ENCODE measurements at regions not wholly inside any gene's neighbourhood (a gene's known extent, or its start where the extent isn't known, plus 50 kb on each side); places are given as distances from the start of the nearest gene placed in this dataset.

GRCh38 chr6:165200178-165200577 is 109.2 kb downstream of the C6orf118 start:
- ChIA-PET POLR2A (no interaction called here), CTCF (no interaction called here)
- TF ChIP-seq BHLHE40 (IDR thresholded peaks at IDR 0.05; ENCODE audit: borderline replicate concordance) (no peak), FOXM1 (IDR thresholded peaks at IDR 0.05; ENCODE audit: borderline replicate concordance) (no peak), CTBP1 (IDR thresholded peaks at IDR 0.05; ENCODE audit: borderline replicate concordance) (no peak), ARNT (IDR thresholded peaks at IDR 0.05) (no peak), LEF1 (IDR thresholded peaks at IDR 0.05; ENCODE audit: borderline replicate concordance) (no peak), FOXA1 (IDR thresholded peaks at IDR 0.05) (no peak), ELF4 (IDR thresholded peaks at IDR 0.05) (no peak), ZNF384 (IDR thresholded peaks at IDR 0.05) (no peak), PKNOX1 (IDR thresholded peaks at IDR 0.05) (no peak), HDGF (IDR thresholded peaks at IDR 0.05; ENCODE audit: borderline replicate concordance) (no peak), TARDBP (IDR thresholded peaks at IDR 0.05) (no peak), SP1 (IDR thresholded peaks at IDR 0.05) (no peak)
- no peak for DNase-seq (ENCODE audit: extremely low spot score)

- POLR2A ChIA-PET: no interaction called here
- no peak for DNase-seq (ENCODE audit: extremely low spot score)
- CTCF ChIA-PET: no interaction called here
- TF ChIP-seq ZNF384 (IDR thresholded peaks at IDR 0.05) (no peak), FOXK2 (IDR thresholded peaks at IDR 0.05) (no peak), PKNOX1 (IDR thresholded peaks at IDR 0.05) (no peak), SUZ12 (IDR thresholded peaks at IDR 0.05) (no peak), FOXA1 (IDR thresholded peaks at IDR 0.05) (no peak), SP1 (IDR thresholded peaks at IDR 0.05) (no peak), L3MBTL2 (conservative IDR thresholded peaks at IDR 0.05) (no peak), HDGF (IDR thresholded peaks at IDR 0.05; ENCODE audit: borderline replicate concordance) (no peak), CTBP1 (IDR thresholded peaks at IDR 0.05; ENCODE audit: borderline replicate concordance) (no peak)
Measured at GRCh38 chr6:165191461-165191860, 117.9 kb downstream of the C6orf118 start.

- CTCF ChIA-PET: no interaction called here
- TF ChIP-seq L3MBTL2 (conservative IDR thresholded peaks at IDR 0.05) (no peak), FOXM1 (IDR thresholded peaks at IDR 0.05; ENCODE audit: borderline replicate concordance) (no peak)
- no peak for DNase-seq (ENCODE audit: extremely low spot score)
- POLR2A ChIA-PET: no interaction called here
Measured at GRCh38 chr6:165186441-165187205, 122.8 kb downstream of the C6orf118 start.

GRCh38 chr6:165186041-165186440 is 123.4 kb downstream of the C6orf118 start:
- CTCF ChIA-PET: no interaction called here

GRCh38 chr6:165184192-165184979 is 125.0 kb downstream of the C6orf118 start:
- ChIA-PET POLR2A (no interaction called here), CTCF (no interaction called here)
- no peak for DNase-seq (ENCODE audit: extremely low spot score)
- TF ChIP-seq ZNF384 (IDR thresholded peaks at IDR 0.05): no peak
- no peak for TF ChIP-seq SP1 (IDR thresholded peaks at IDR 0.05)
- no peak for TF ChIP-seq ELF4 (IDR thresholded peaks at IDR 0.05)
- TF ChIP-seq NFRKB (IDR thresholded peaks at IDR 0.05): no peak
- TF ChIP-seq FOXK2 (IDR thresholded peaks at IDR 0.05): no peak
- TF ChIP-seq SUZ12 (IDR thresholded peaks at IDR 0.05): no peak
- no peak for TF ChIP-seq HDGF (IDR thresholded peaks at IDR 0.05; ENCODE audit: borderline replicate concordance)
- no peak for TF ChIP-seq ARNT (IDR thresholded peaks at IDR 0.05)
- no peak for TF ChIP-seq PKNOX1 (IDR thresholded peaks at IDR 0.05)

More at GRCh38 chr6:165186041-165186440, 123.4 kb downstream of the C6orf118 start:
- POLR2A ChIA-PET: no interaction called here
- DNase-seq (ENCODE audit: extremely low spot score): no peak
- no peak for TF ChIP-seq SP1 (IDR thresholded peaks at IDR 0.05)
- no peak for TF ChIP-seq FOXA1 (IDR thresholded peaks at IDR 0.05)
- no peak for TF ChIP-seq SUZ12 (IDR thresholded peaks at IDR 0.05)
- TF ChIP-seq CTBP1 (IDR thresholded peaks at IDR 0.05; ENCODE audit: borderline replicate concordance): no peak
- no peak for TF ChIP-seq FOXM1 (IDR thresholded peaks at IDR 0.05; ENCODE audit: borderline replicate concordance)
- no peak for TF ChIP-seq ARNT (IDR thresholded peaks at IDR 0.05)
- TF ChIP-seq PKNOX1 (IDR thresholded peaks at IDR 0.05): no peak
- no peak for TF ChIP-seq TARDBP (IDR thresholded peaks at IDR 0.05)
- TF ChIP-seq HDGF (IDR thresholded peaks at IDR 0.05; ENCODE audit: borderline replicate concordance): no peak
- TF ChIP-seq ZNF384 (IDR thresholded peaks at IDR 0.05): no peak
- no peak for TF ChIP-seq BHLHE40 (IDR thresholded peaks at IDR 0.05; ENCODE audit: borderline replicate concordance)
- no peak for TF ChIP-seq FOXK2 (IDR thresholded peaks at IDR 0.05)
- TF ChIP-seq ELF4 (IDR thresholded peaks at IDR 0.05): no peak
- no peak for TF ChIP-seq NFRKB (IDR thresholded peaks at IDR 0.05)

Data from HEK293T (cell line).